ENCODE measurements at regions not wholly inside any gene's neighbourhood (a gene's known extent, or its start where the extent isn't known, plus 50 kb on each side); places are given as distances from the start of the nearest gene placed in this dataset.

DNA sequence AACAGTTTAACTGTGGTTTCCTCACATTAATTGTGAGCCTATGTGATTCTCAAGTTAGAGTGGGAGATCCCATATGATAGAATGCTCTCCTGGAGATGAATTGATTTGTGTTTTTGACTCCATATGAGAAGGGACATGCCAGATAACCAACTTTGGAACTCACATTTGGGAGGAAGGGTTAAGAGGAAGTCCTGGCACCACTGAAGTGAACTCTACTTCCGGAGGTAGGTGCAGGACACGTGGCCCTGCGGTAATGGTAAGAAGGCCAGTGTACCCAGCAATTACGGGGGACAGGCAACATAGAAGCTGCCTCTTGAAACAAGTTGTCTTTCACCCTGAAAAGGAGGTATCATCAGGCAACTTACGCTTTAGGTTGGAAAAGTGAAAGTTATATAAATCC, 146.6 kb upstream of the RFX3 start:
- no peak overlapping the region for H3K27ac ChIP-seq (ENCODE audit: low read depth, low read length)
- H3K27me3 ChIP-seq (ENCODE audit: control insufficient read depth in 5 of 5, insufficient read depth in 4 of 5, low read length in 5 of 5) = no peaks in the 10 kb centered on the region
- no peak overlapping the region for H3K4me3 ChIP-seq (ENCODE audit: low read depth in 1 of 5, low read length in 5 of 5)
- H3K9ac ChIP-seq (ENCODE audit: low read length in 5 of 5) = no peak overlapping the region
- no peaks in the 10 kb centered on the region for H3K36me3 ChIP-seq (ENCODE audit: control insufficient read depth in 5 of 5, insufficient read depth in 5 of 5, low read length in 5 of 5)
- no peaks in the 10 kb centered on the region for H3K9me3 ChIP-seq (ENCODE audit: control insufficient read depth in 5 of 5, low read length in 5 of 5)
- H3K4me1 ChIP-seq (ENCODE audit: control insufficient read depth in 5 of 5, insufficient read depth in 5 of 5, low read length in 5 of 5) = peaks cover 0 to 16% (median 8%) of the 10 kb centered on the region in 5 donors

DNA sequence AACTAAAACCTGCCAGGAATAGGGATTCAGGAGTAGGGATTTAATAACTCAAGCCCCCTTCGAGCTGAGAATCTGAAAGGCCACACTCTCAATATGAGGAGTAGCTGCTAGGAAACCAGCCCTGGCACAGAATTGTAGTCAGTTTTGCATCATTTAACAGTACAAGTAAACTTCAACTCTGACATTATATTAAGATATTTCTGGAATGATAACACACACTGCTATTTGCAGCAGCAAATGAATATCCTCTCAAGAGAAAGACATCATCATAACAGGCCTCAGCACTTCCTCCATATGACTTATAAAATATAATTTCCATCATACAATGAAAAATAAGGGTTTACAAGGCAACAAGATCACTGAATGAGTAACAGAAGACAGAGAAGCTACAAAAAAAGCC, 138.2 kb upstream of the RFX3 start:
- no peak overlapping the region for H3K4me3 ChIP-seq (ENCODE audit: low read depth in 1 of 5, low read length in 5 of 5)
- no peak overlapping the region for H3K27ac ChIP-seq (ENCODE audit: low read depth, low read length)
- peak overlapping the region in 1 of 5 donors; percentile 51 for H3K9ac ChIP-seq (ENCODE audit: low read length in 5 of 5)
- no peaks in the 10 kb centered on the region for H3K9me3 ChIP-seq (ENCODE audit: control insufficient read depth in 5 of 5, low read length in 5 of 5)
- no peaks in the 10 kb centered on the region for H3K27me3 ChIP-seq (ENCODE audit: control insufficient read depth in 5 of 5, insufficient read depth in 4 of 5, low read length in 5 of 5)
- H3K4me1 ChIP-seq (ENCODE audit: control insufficient read depth in 5 of 5, insufficient read depth in 5 of 5, low read length in 5 of 5) = peaks cover 0 to 26% (median 12%) of the 10 kb centered on the region in 5 donors
- no peaks in the 10 kb centered on the region for H3K36me3 ChIP-seq (ENCODE audit: control insufficient read depth in 5 of 5, insufficient read depth in 5 of 5, low read length in 5 of 5)

DNA sequence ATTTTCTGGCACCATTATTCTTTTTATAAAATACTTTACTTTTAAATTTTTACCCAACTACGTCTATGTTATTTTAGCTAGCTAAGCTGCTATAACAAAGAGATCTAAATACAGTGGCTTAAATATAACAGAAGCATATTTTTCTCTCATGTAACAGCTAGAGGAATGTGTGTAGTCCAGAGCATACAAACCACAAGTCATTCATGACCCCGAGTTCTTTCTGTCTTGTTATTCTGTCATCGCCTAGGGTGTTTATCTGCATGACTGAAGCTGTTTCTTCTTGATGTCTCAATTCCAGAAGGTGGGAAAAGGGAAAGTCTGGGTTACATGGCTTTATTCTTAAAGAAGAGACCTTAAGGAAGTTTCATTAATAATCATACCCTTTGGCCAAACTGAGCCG, 136.9 kb upstream of the RFX3 start:
- H3K4me1 ChIP-seq (ENCODE audit: control insufficient read depth in 5 of 5, insufficient read depth in 5 of 5, low read length in 5 of 5) = peaks cover 0 to 26% (median 12%) of the 10 kb centered on the region in 5 donors
- H3K4me3 ChIP-seq (ENCODE audit: low read depth in 1 of 5, low read length in 5 of 5) = no peak overlapping the region
- H3K9me3 ChIP-seq (ENCODE audit: control insufficient read depth in 5 of 5, low read length in 5 of 5) = no peaks in the 10 kb centered on the region
- no peaks in the 10 kb centered on the region for H3K36me3 ChIP-seq (ENCODE audit: control insufficient read depth in 5 of 5, insufficient read depth in 5 of 5, low read length in 5 of 5)
- no peak overlapping the region for H3K27ac ChIP-seq (ENCODE audit: low read depth, low read length)
- no peaks in the 10 kb centered on the region for H3K27me3 ChIP-seq (ENCODE audit: control insufficient read depth in 5 of 5, insufficient read depth in 4 of 5, low read length in 5 of 5)
- no peak overlapping the region for H3K9ac ChIP-seq (ENCODE audit: low read length in 5 of 5)

DNA sequence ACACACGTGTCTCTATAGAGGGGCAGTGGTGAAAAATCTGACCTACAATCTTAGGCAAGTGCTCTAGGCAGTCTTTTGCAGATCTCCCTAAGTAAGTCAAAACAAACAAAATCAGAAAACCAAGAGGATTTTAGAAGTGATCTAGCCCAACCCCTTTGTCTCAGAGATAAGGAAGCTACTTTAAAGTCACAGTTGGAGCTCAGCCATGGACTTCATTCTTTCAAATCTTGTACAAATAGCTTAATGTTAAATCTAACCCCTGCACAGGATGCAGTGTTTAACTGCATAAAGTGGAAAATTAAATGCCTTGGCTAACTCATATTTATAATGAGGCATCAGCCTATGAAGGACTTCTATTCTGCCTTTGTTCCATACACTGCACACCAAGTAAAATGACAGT, 135.1 kb upstream of the RFX3 start:
- H3K36me3 ChIP-seq (ENCODE audit: control insufficient read depth in 5 of 5, insufficient read depth in 5 of 5, low read length in 5 of 5) = no peaks in the 10 kb centered on the region
- H3K4me3 ChIP-seq (ENCODE audit: low read depth in 1 of 5, low read length in 5 of 5) = no peak overlapping the region
- no peak overlapping the region for H3K9ac ChIP-seq (ENCODE audit: low read length in 5 of 5)
- H3K4me1 ChIP-seq (ENCODE audit: control insufficient read depth in 5 of 5, insufficient read depth in 5 of 5, low read length in 5 of 5) = peaks cover 0 to 22% (median 12%) of the 10 kb centered on the region in 5 donors
- H3K27me3 ChIP-seq (ENCODE audit: control insufficient read depth in 5 of 5, insufficient read depth in 4 of 5, low read length in 5 of 5) = no peaks in the 10 kb centered on the region
- H3K27ac ChIP-seq (ENCODE audit: low read depth, low read length) = no peak overlapping the region
- H3K9me3 ChIP-seq (ENCODE audit: control insufficient read depth in 5 of 5, low read length in 5 of 5) = no peaks in the 10 kb centered on the region

DNA sequence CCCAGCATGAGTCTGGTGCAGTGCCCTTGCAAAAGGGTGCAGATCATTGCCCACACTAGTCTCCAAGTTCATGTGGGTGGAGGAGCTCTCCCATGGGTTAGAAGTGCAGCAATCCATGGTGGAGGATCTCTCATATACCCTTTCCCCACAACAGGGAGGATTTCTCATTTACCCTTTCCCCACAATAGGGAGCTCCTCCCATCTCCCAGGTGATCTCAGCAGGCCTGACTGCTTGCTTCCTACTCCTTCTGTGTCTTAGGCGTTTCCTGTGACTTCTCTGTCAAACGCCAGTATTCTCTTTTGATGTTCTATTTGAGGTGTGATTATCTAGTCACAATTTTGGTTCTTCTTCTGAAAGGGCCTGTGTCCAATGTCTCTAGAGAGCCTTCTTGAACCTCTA, 133.8 kb upstream of the RFX3 start:
- no peaks in the 10 kb centered on the region for H3K36me3 ChIP-seq (ENCODE audit: control insufficient read depth in 5 of 5, insufficient read depth in 5 of 5, low read length in 5 of 5)

DNA sequence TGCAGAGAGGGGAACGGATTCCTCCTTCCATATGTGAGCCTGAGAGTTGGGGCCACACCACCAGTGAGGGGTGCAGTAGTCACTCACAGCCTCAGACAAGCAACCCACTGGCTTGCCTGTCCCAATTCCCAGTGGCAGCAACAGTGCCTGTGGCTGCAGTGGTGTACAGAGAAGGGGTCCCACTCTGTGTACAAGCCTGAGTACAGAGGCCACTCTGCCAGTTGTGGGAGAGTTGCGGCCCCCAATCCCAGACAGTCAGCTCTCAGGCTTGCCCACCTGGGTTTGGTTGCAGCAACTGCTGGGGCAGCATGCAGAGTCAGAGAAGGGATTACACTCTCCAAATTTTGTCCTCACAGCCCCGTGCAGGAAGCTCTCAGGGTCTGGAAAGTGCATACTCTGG, 133.2 kb upstream of the RFX3 start:
- Histone ChIP-seq H3K9me3 (ENCODE audit: control insufficient read depth in 5 of 5, low read length in 5 of 5) (no peaks in the 10 kb centered on the region), H3K27ac (ENCODE audit: low read depth, low read length) (no peak overlapping the region), H3K9ac (ENCODE audit: low read length in 5 of 5) (no peak overlapping the region), H3K27me3 (ENCODE audit: control insufficient read depth in 5 of 5, insufficient read depth in 4 of 5, low read length in 5 of 5) (no peaks in the 10 kb centered on the region), H3K4me3 (ENCODE audit: low read depth in 1 of 5, low read length in 5 of 5) (no peak overlapping the region), H3K36me3 (ENCODE audit: control insufficient read depth in 5 of 5, insufficient read depth in 5 of 5, low read length in 5 of 5) (no peaks in the 10 kb centered on the region), H3K4me1 (ENCODE audit: control insufficient read depth in 5 of 5, insufficient read depth in 5 of 5, low read length in 5 of 5) (peaks cover 0 to 19% (median 12%) of the 10 kb centered on the region in 5 donors)

More for the DNA sequence above, 133.8 kb upstream of the RFX3 start:
- Histone ChIP-seq H3K27ac (ENCODE audit: low read depth, low read length) (no peak overlapping the region), H3K27me3 (ENCODE audit: control insufficient read depth in 5 of 5, insufficient read depth in 4 of 5, low read length in 5 of 5) (no peaks in the 10 kb centered on the region), H3K4me3 (ENCODE audit: low read depth in 1 of 5, low read length in 5 of 5) (no peak overlapping the region), H3K4me1 (ENCODE audit: control insufficient read depth in 5 of 5, insufficient read depth in 5 of 5, low read length in 5 of 5) (peaks cover 0 to 22% (median 12%) of the 10 kb centered on the region in 5 donors), H3K9me3 (ENCODE audit: control insufficient read depth in 5 of 5, low read length in 5 of 5) (no peaks in the 10 kb centered on the region), H3K9ac (ENCODE audit: low read length in 5 of 5) (no peak overlapping the region)

DNA sequence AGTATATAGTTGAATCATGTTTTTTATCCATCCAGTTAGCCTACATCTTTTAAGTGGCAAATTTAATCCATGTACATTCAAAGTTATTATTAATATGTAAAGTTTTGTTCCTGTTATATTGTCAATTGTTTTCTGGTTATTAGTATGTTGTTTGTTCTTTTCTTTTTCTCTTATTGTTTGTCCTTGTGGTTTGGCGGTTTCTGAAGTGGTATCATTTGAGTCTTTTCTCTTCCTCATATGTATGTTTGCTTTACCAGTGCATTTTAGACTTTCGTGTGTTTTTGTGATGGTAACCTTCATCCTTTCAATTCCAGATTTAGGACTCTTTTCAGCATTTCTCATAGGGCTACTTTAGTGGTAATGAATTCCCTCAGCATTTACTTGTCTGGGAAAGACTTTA, 130.4 kb upstream of the RFX3 start:
- Histone ChIP-seq H3K4me1 (ENCODE audit: control insufficient read depth in 5 of 5, insufficient read depth in 5 of 5, low read length in 5 of 5) (peaks cover 0 to 6% (median 6%) of the 10 kb centered on the region in 5 donors), H3K4me3 (ENCODE audit: low read depth in 1 of 5, low read length in 5 of 5) (no peak overlapping the region), H3K36me3 (ENCODE audit: control insufficient read depth in 5 of 5, insufficient read depth in 5 of 5, low read length in 5 of 5) (no peaks in the 10 kb centered on the region), H3K27me3 (ENCODE audit: control insufficient read depth in 5 of 5, insufficient read depth in 4 of 5, low read length in 5 of 5) (no peaks in the 10 kb centered on the region), H3K27ac (ENCODE audit: low read depth, low read length) (no peak overlapping the region), H3K9ac (ENCODE audit: low read length in 5 of 5) (no peak overlapping the region), H3K9me3 (ENCODE audit: control insufficient read depth in 5 of 5, low read length in 5 of 5) (no peaks in the 10 kb centered on the region)

DNA sequence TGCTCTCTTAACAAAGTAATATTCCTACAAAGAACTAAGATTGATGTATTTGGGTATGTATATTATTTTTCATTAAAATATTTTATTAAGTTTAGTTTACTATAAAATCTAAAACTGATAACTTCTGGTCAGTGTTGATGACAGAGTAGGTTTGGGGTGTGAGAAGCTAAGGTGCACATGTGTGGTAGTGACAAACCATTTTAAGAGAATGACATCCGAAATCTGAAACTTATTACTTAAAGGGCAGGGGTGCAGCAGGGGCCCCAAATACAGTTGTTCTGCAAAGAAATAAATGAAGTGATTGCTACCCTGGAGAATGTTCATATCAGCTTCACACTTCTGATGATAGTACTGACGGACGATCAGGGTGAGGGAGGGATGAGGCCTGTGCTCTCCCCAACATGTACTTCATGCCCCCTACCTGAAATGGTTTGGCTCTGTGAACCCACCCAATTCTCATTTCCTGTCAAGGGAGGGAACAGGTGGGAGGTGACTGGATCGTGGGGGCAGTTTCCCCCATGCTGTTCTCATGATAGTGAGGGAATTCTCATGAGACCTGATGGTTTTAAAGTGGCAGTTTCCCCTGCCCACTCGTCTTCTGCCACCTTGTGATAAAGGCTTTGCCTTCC, 125.3 kb upstream of the RFX3 start:
- H3K9ac ChIP-seq (ENCODE audit: low read length in 5 of 5) = no peak overlapping the region

DNA sequence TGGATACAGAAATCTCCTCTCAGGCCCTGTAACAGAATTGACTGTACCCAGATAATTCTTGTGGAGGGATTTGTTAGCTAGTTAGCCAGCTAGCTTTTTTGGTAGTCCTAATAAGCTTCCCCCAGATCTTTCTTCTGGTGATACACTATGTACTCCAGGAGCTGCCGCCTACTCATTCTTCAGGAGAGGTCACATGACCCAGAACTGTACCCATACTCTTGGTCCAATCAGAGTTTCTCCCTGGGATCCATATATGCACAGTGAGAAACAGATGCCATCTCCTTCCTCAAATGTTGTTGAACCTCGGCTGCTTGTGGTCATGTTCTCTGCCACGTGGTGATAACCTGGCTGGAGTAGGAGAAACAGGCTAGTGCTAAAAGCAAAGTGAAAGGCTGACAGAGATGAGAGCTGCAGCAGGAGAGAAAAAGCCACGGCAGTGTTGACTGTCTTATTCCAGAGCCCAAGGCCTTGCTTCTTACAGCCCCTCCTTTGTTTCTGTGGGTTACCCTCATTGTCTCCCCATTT, 123.0 kb upstream of the RFX3 start:
- Histone ChIP-seq H3K36me3 (ENCODE audit: control insufficient read depth in 5 of 5, insufficient read depth in 5 of 5, low read length in 5 of 5) (no peaks in the 10 kb centered on the region), H3K27me3 (ENCODE audit: control insufficient read depth in 5 of 5, insufficient read depth in 4 of 5, low read length in 5 of 5) (no peaks in the 10 kb centered on the region), H3K4me1 (ENCODE audit: control insufficient read depth in 5 of 5, insufficient read depth in 5 of 5, low read length in 5 of 5) (peaks cover 0 to 10% (median 5%) of the 10 kb centered on the region in 5 donors), H3K9ac (ENCODE audit: low read length in 5 of 5) (no peak overlapping the region), H3K27ac (ENCODE audit: low read depth, low read length) (no peak overlapping the region), H3K9me3 (ENCODE audit: control insufficient read depth in 5 of 5, low read length in 5 of 5) (no peaks in the 10 kb centered on the region), H3K4me3 (ENCODE audit: low read depth in 1 of 5, low read length in 5 of 5) (no peak overlapping the region)

More for the DNA sequence above, 125.3 kb upstream of the RFX3 start:
- H3K4me3 ChIP-seq (ENCODE audit: low read depth in 1 of 5, low read length in 5 of 5) = no peak overlapping the region
- peaks cover 0 to 6% (median 3%) of the 10 kb centered on the region in 5 donors for H3K4me1 ChIP-seq (ENCODE audit: control insufficient read depth in 5 of 5, insufficient read depth in 5 of 5, low read length in 5 of 5)
- H3K27ac ChIP-seq (ENCODE audit: low read depth, low read length) = no peak overlapping the region
- no peaks in the 10 kb centered on the region for H3K27me3 ChIP-seq (ENCODE audit: control insufficient read depth in 5 of 5, insufficient read depth in 4 of 5, low read length in 5 of 5)
- no peaks in the 10 kb centered on the region for H3K36me3 ChIP-seq (ENCODE audit: control insufficient read depth in 5 of 5, insufficient read depth in 5 of 5, low read length in 5 of 5)
- no peaks in the 10 kb centered on the region for H3K9me3 ChIP-seq (ENCODE audit: control insufficient read depth in 5 of 5, low read length in 5 of 5)

DNA sequence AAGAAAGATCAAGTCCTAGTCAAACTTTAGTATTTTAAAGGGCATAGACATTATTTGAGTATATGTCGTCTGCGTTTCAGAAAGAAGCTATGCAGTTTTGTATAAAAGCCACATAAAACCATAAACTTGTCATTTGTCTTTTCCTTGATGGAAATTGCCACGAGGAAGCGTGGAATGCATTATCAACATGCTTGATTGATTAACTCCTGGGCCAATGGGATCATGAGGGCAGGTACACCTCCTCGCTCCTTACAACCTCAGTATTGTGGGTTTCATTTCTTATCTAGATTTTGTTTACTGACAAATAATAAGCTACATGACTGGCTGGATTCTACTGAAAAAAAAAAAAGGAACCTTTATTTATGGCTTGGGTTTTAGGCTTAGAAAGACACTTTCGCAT, 122.5 kb upstream of the RFX3 start:
- H3K9me3 ChIP-seq (ENCODE audit: control insufficient read depth in 5 of 5, low read length in 5 of 5) = no peaks in the 10 kb centered on the region
- H3K36me3 ChIP-seq (ENCODE audit: control insufficient read depth in 5 of 5, insufficient read depth in 5 of 5, low read length in 5 of 5) = no peaks in the 10 kb centered on the region
- H3K4me3 ChIP-seq (ENCODE audit: low read depth in 1 of 5, low read length in 5 of 5) = no peak overlapping the region
- no peaks in the 10 kb centered on the region for H3K27me3 ChIP-seq (ENCODE audit: control insufficient read depth in 5 of 5, insufficient read depth in 4 of 5, low read length in 5 of 5)
- H3K9ac ChIP-seq (ENCODE audit: low read length in 5 of 5) = no peak overlapping the region
- H3K27ac ChIP-seq (ENCODE audit: low read depth, low read length) = no peak overlapping the region
- H3K4me1 ChIP-seq (ENCODE audit: control insufficient read depth in 5 of 5, insufficient read depth in 5 of 5, low read length in 5 of 5) = peaks cover 0 to 10% (median 5%) of the 10 kb centered on the region in 5 donors
